Neural cell (in vitro differentiated cells): ENCODE measurements at regions not wholly inside any gene's neighbourhood (a gene's known extent, or its start where the extent isn't known, plus 50 kb on each side); places are given as distances from the start of the nearest gene placed in this dataset.

ENCODE experiments used
- H2AFZ ChIP-seq: fragments of 200-600, 300-800 bp; sonication (generic), shearing (Covaris generic); 2 replicates; pipeline ENCODE4 v1.6.0; 2014; ENCODE audit warnings: low read depth, mild to moderate bottlenecking, antibody characterized with exemption, low read length, moderate library complexity
- H3F3A ChIP-seq: fragments of 200-600 bp; shearing (Covaris generic); 2 replicates; pipeline ENCODE4 v1.6.1; 2016; ENCODE audit warnings: mild to moderate bottlenecking, moderate library complexity, mixed read lengths, antibody characterized with exemption, low read length; ENCODE audit not compliant: insufficient read depth, poor library complexity, severe bottlenecking
- H3K27ac ChIP-seq: fragments of 200-600, 300-800 bp; sonication (generic), shearing (Covaris generic); 2 replicates; pipeline ENCODE4 v1.5.1; 2014; ENCODE audit warnings: mild to moderate bottlenecking, low read length, moderate library complexity
- H3K27me3 ChIP-seq: fragments of 300-800, 200-600 bp; sonication (generic), shearing (Covaris generic); 2 replicates; pipeline ENCODE4 v1.6.0; 2014; ENCODE audit warnings: mild to moderate bottlenecking, low read depth, low read length, moderate library complexity; ENCODE audit not compliant: insufficient read depth
- H3K36me3 ChIP-seq: fragments of 300-800, 200-600 bp; sonication (generic), shearing (Covaris generic); 2 replicates; pipeline ENCODE4 v1.5.1; 2014; ENCODE audit warnings: mild to moderate bottlenecking, antibody characterized with exemption, low read length, moderate library complexity; ENCODE audit not compliant: insufficient read depth
- H3K4me2 ChIP-seq: fragments of 300-800, 200-600 bp; sonication (generic), shearing (Covaris generic); 2 replicates; pipeline ENCODE4 v1.6.0; 2014; ENCODE audit warnings: mild to moderate bottlenecking, low read length
- H3K4me3 ChIP-seq: fragments of 300-800, 200-600 bp; sonication (generic), shearing (Covaris generic); 2 replicates; pipeline ENCODE4 v1.5.1; 2014; ENCODE audit warnings: mild to moderate bottlenecking, low read length, moderate library complexity
- H3K79me2 ChIP-seq: fragments of 200-600 bp; shearing (Covaris generic); replicated peaks from 2 replicates; pipeline ENCODE4 v1.6.0; 2014; ENCODE audit warnings: mild to moderate bottlenecking, low read length, moderate library complexity; ENCODE audit not compliant: insufficient read depth
- H3K9ac ChIP-seq: fragments of 300-800, 200-600 bp; sonication (generic), shearing (Covaris generic); 2 replicates; pipeline ENCODE4 v1.6.1; 2016; ENCODE audit warnings: mild to moderate bottlenecking, low read length, mixed read lengths
- H3K9me2 ChIP-seq: fragments of 200-600 bp; shearing (Covaris generic); 2 replicates; pipeline ENCODE4 v1.6.1; 2016; ENCODE audit warnings: mild to moderate bottlenecking, low read length, mixed read lengths; ENCODE audit not compliant: insufficient read depth
- H3K9me3 ChIP-seq: fragments of 200-600, 300-800 bp; sonication (generic), shearing (Covaris generic); 2 replicates; pipeline ENCODE4 v1.6.1; 2016; ENCODE audit warnings: mild to moderate bottlenecking, mixed run types, low read length, moderate library complexity, mixed read lengths
- H4K20me1 ChIP-seq: fragments of 200-600 bp; shearing (Covaris generic); 2 replicates; pipeline ENCODE4 v1.6.1; 2016; ENCODE audit warnings: mild to moderate bottlenecking, mixed run types; ENCODE audit not compliant: insufficient read depth
- EP300 ChIP-seq: fragments of 450-650 bp; conservative IDR thresholded peaks from 2 replicates; pipeline ENCODE4 v1.6.1; 2014; ENCODE audit warnings: antibody characterized with exemption, mild to moderate bottlenecking, moderate library complexity; ENCODE audit not compliant: poor library complexity, severe bottlenecking
- EZH2 ChIP-seq: fragments of 200-600, 300-800 bp; shearing (Covaris generic), sonication (generic); IDR thresholded peaks from 2 replicates; pipeline ENCODE4 v1.6.1; 2014; ENCODE audit warnings: antibody characterized with exemption, low read length, borderline replicate concordance, mild to moderate bottlenecking; ENCODE audit not compliant: insufficient read depth, poor library complexity, severe bottlenecking
- MXI1 ChIP-seq: fragments of 450-650 bp; conservative IDR thresholded peaks from 2 replicates; pipeline ENCODE4 v1.6.1; 2014; ENCODE audit warnings: antibody characterized with exemption, mild to moderate bottlenecking; ENCODE audit not compliant: poor library complexity, severe bottlenecking
- POLR2AphosphoS5 ChIP-seq: IDR thresholded peaks from 2 replicates; pipeline ENCODE4 v1.6.1; 2012
- RAD21 ChIP-seq: fragments of 450-650 bp; conservative IDR thresholded peaks from 2 replicates; pipeline ENCODE4 v1.6.1; 2014; ENCODE audit warnings: antibody characterized with exemption, mild to moderate bottlenecking, moderate library complexity
- SMC3 ChIP-seq: fragments of 450-650 bp; conservative IDR thresholded peaks from 2 replicates; pipeline ENCODE4 v1.6.1; 2014; ENCODE audit warnings: antibody characterized with exemption, mild to moderate bottlenecking, moderate library complexity; ENCODE audit not compliant: poor library complexity
- TAF1 ChIP-seq: IDR thresholded peaks from 2 replicates; pipeline ENCODE4 v1.6.1; 2012; ENCODE audit warnings: low read depth
- TF ChIP-seq, protein P1 (sequence below): fragments of 450-650 bp; IDR thresholded peaks from 2 replicates; pipeline ENCODE4 v1.5.1; 2014; ENCODE audit warnings: antibody characterized with exemption, mild to moderate bottlenecking, moderate library complexity; ENCODE audit not compliant: poor library complexity, severe bottlenecking
- TF ChIP-seq, protein P2 (sequence below): IDR thresholded peaks from 2 replicates; pipeline ENCODE4 v1.6.1; 2012; ENCODE audit warnings: borderline replicate concordance

DNA sequence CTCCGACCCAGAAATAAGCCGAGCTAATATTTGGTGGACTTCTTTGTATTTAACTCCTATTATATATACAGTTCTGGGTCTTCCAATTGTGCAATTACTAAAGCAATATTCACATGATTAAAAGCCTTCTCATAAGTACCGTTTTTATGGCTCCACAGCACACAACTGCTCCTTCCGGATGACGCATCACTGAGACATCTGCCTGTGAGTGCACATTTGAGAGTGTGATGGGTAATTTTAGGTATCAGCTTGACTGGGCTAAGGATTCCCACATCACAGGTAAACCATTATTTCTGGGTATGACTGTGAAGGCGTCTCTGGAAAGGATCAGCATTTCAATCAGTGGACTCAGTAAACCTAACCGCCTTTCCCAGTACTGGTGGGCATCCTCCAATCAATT is 77.5 kb upstream of the SYK start:
- H3K9me2 ChIP-seq: no peaks in the 10 kb centered on the region
- TF ChIP-seq EP300: no peak
- no peak for TF ChIP-seq EZH2
- no peak for TF ChIP-seq MXI1
- H3K4me2 ChIP-seq: no peak overlapping the region
- H3K36me3 ChIP-seq: no peaks in the 10 kb centered on the region
- H4K20me1 ChIP-seq: no peaks in the 10 kb centered on the region
- H3K79me2 ChIP-seq: no peaks in the 10 kb centered on the region
- H3K4me3 ChIP-seq: no peak overlapping the region
- H2AFZ ChIP-seq: no peak overlapping the region
- no peak overlapping the region for H3K9ac ChIP-seq
- no peaks in the 10 kb centered on the region for H3K9me3 ChIP-seq
- H3K27me3 ChIP-seq: no peaks in the 10 kb centered on the region
- H3K27ac ChIP-seq: no peak overlapping the region
- no peaks in the 10 kb centered on the region for H3F3A ChIP-seq

DNA sequence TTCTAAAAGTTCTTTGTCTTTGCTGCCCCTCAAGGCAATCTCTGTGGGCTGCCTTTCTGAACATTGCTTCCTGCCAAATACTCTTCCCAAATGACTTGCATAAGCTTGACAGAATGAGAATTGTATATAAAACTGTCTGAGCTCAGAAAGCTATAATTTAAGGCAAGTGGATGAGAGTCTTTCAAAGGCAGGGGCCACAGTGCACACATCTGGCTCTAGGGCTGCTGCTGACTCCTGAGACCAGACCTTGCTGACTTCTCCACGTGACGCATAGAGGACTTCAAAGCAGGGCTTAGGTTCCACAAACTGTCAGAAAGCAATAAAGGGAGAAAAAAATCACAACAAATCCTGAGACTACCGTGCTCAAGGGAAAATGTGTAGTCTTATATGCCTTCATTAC is 79.4 kb upstream of the DIRAS2 start:
- Histone ChIP-seq H3F3A (no peaks in the 10 kb centered on the region), H3K9me2 (no peaks in the 10 kb centered on the region), H3K27ac (no peak overlapping the region), H4K20me1 (no peaks in the 10 kb centered on the region), H3K36me3 (no peaks in the 10 kb centered on the region), H3K4me3 (no peak overlapping the region), H3K4me2 (no peak overlapping the region), H3K9ac (no peak overlapping the region), H3K27me3 (no peaks in the 10 kb centered on the region), H3K79me2 (no peaks in the 10 kb centered on the region), H2AFZ (no peak overlapping the region), H3K9me3 (no peaks in the 10 kb centered on the region)
- TF ChIP-seq EZH2 (no peak), POLR2AphosphoS5 (no peak), SMC3 (no peak), EP300 (no peak), RAD21 (no peak), MXI1 (no peak), TAF1 (no peak)
- TF ChIP-seq, protein P1, sequence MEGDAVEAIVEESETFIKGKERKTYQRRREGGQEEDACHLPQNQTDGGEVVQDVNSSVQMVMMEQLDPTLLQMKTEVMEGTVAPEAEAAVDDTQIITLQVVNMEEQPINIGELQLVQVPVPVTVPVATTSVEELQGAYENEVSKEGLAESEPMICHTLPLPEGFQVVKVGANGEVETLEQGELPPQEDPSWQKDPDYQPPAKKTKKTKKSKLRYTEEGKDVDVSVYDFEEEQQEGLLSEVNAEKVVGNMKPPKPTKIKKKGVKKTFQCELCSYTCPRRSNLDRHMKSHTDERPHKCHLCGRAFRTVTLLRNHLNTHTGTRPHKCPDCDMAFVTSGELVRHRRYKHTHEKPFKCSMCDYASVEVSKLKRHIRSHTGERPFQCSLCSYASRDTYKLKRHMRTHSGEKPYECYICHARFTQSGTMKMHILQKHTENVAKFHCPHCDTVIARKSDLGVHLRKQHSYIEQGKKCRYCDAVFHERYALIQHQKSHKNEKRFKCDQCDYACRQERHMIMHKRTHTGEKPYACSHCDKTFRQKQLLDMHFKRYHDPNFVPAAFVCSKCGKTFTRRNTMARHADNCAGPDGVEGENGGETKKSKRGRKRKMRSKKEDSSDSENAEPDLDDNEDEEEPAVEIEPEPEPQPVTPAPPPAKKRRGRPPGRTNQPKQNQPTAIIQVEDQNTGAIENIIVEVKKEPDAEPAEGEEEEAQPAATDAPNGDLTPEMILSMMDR: no peak
- TF ChIP-seq, protein P2, sequence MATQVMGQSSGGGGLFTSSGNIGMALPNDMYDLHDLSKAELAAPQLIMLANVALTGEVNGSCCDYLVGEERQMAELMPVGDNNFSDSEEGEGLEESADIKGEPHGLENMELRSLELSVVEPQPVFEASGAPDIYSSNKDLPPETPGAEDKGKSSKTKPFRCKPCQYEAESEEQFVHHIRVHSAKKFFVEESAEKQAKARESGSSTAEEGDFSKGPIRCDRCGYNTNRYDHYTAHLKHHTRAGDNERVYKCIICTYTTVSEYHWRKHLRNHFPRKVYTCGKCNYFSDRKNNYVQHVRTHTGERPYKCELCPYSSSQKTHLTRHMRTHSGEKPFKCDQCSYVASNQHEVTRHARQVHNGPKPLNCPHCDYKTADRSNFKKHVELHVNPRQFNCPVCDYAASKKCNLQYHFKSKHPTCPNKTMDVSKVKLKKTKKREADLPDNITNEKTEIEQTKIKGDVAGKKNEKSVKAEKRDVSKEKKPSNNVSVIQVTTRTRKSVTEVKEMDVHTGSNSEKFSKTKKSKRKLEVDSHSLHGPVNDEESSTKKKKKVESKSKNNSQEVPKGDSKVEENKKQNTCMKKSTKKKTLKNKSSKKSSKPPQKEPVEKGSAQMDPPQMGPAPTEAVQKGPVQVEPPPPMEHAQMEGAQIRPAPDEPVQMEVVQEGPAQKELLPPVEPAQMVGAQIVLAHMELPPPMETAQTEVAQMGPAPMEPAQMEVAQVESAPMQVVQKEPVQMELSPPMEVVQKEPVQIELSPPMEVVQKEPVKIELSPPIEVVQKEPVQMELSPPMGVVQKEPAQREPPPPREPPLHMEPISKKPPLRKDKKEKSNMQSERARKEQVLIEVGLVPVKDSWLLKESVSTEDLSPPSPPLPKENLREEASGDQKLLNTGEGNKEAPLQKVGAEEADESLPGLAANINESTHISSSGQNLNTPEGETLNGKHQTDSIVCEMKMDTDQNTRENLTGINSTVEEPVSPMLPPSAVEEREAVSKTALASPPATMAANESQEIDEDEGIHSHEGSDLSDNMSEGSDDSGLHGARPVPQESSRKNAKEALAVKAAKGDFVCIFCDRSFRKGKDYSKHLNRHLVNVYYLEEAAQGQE: no peak
